PC-9 (cell line): ENCODE measurements at regions not wholly inside any gene's neighbourhood (a gene's known extent, or its start where the extent isn't known, plus 50 kb on each side); places are given as distances from the start of the nearest gene placed in this dataset.

ENCODE experiments used
- BruUV-seq: library from RNA; stranded (reverse); fragments of 400-500 nt; replicated peaks from 2 replicates; lab custom pipeline; 2021; lab: Mats Ljungman, UMichigan
- CTCF ChIA-PET: fragments of 300-600 bp; sonication (Branson Sonifier 250); formaldehyde crosslinking; loops from one replicate; lab custom pipeline; 2022; ENCODE audit warnings: antibody characterized with exemption; lab: Charles Lee
- POLR2A ChIA-PET: fragments of 300-600 bp; sonication (Branson Sonifier 250); formaldehyde crosslinking; loops from one replicate; lab custom pipeline; 2022; ENCODE audit warnings: antibody characterized with exemption; ENCODE audit not compliant: unreplicated experiment; lab: Charles Lee
- DNase-seq, 2 experiments: peaks; one replicate each; pipeline versions ENCODE4 v3.0.0 to v3.0.0-alpha.2; 2015 to 2022; ENCODE audit warnings: mixed read lengths in 1 of 2
- H2AFZ ChIP-seq: fragments of 200-600 bp; sonication (generic); 2 replicates; pipeline ENCODE4 v1.8.1; 2017; ENCODE audit warnings: antibody characterized with exemption
- H3F3A ChIP-seq: fragments of 200-600 bp; sonication (generic); 2 replicates; pipeline ENCODE4 v1.8.1; 2017; ENCODE audit warnings: antibody characterized with exemption, mild to moderate bottlenecking, low read depth; ENCODE audit not compliant: insufficient read depth
- H3K27ac ChIP-seq: fragments of 200-600 bp; sonication (generic); 2 replicates; pipeline ENCODE4 v1.6.1; 2016; ENCODE audit warnings: mixed run types
- H3K27me3 ChIP-seq: fragments of 200-600 bp; sonication (generic); 2 replicates; pipeline ENCODE4 v1.6.1; 2016; ENCODE audit warnings: low read depth, mixed run types; ENCODE audit not compliant: insufficient read depth
- H3K36me3 ChIP-seq: fragments of 200-600 bp; sonication (generic); 2 replicates; pipeline ENCODE4 v1.6.1; 2016; ENCODE audit warnings: low read depth, mixed run types
- H3K4me1 ChIP-seq: fragments of 200-600 bp; sonication (generic); replicated peaks from 2 replicates; pipeline ENCODE4 v1.6.1; 2016; ENCODE audit warnings: mixed run types; ENCODE audit not compliant: insufficient read depth
- H3K4me2 ChIP-seq: fragments of 200-600 bp; sonication (generic); 2 replicates; pipeline ENCODE4 v1.6.1; 2017; ENCODE audit warnings: mixed run types
- H3K4me3 ChIP-seq: fragments of 200-600 bp; sonication (generic); 2 replicates; pipeline ENCODE4 v1.6.1; 2016; ENCODE audit warnings: mixed run types
- H3K79me2 ChIP-seq: fragments of 200-600 bp; sonication (generic); 2 replicates; pipeline ENCODE4 v1.6.1; 2017; ENCODE audit warnings: low read depth, mixed run types
- H3K9me2 ChIP-seq: fragments of 200-600 bp; sonication (generic); 2 replicates; pipeline ENCODE4 v1.8.1; 2017; ENCODE audit warnings: mild to moderate bottlenecking; ENCODE audit not compliant: insufficient read depth
- H3K9me3 ChIP-seq: fragments of 200-600 bp; sonication (generic); 2 replicates; pipeline ENCODE4 v1.8.1; 2016; ENCODE audit warnings: low read depth; ENCODE audit not compliant: insufficient read depth
- H4K20me1 ChIP-seq: fragments of 200-600 bp; sonication (generic); 2 replicates; pipeline ENCODE4 v1.8.1; 2017; ENCODE audit not compliant: insufficient read depth
- EZH2 ChIP-seq: fragments of 200-600 bp; sonication (generic); IDR thresholded peaks from 2 replicates; pipeline ENCODE4 v1.8.0; 2017; ENCODE audit warnings: antibody characterized with exemption, low read depth
- intact Hi-C: fragments of 100-400 bp; cut with micrococcal nuclease; formaldehyde crosslinking; loops from one replicate; pipeline ENCODE4 v1.10.0; 2022; ENCODE audit not compliant: unreplicated experiment
- TF ChIP-seq, protein P1 (sequence below): fragments of 200-600 bp; sonication (generic); conservative IDR thresholded peaks from 2 replicates; pipeline ENCODE4 v1.6.1; 2017; ENCODE audit warnings: mixed run types, antibody characterized with exemption, mild to moderate bottlenecking, moderate library complexity

DNA sequence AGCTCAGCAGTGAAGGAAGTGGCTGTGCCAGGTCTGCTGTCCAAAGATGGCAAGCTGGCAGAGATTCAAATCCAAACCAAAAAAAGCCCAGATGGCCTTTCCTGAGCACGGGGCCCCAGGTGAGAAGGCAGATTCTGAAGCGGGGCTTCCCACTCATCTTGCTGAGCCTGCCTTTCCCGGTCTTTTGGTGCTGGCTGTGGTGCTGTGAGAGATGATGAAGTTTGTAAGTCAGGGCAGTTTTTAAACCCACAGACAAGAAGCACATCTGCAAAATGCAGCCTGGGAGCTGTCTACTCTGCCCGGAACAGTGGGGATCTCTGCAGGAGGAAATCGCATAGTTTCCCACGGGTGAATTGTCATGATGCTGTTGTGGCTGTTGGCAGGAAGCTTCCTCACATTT is 85.0 kb upstream of the IRX4 start:
- no TSS peak for BruUV-seq
- H3K9me3 ChIP-seq = no peaks in the 10 kb centered on the region

DNA sequence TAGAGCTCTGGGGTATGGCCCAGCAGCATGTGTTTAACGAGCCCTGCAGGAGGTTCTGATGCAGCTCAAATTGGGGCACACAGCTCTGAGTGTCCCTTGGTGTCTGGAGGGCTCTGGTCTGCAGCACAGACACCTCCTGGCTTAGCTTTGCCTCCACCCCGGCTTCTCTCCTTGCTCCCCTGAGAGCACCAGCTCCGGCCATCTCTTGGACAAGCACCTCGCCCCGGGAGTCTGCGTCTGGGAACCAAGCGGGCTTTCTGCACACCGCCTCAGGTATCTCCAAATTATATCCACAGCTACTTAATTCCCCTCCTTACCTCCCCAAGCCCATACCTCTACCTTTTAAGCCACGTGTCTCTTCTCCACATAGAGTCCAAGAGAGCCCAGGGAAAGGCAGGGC is 83.7 kb upstream of the IRX4 start:
- H3K9me2 ChIP-seq = no peaks in the 10 kb centered on the region
- DNase-seq = no peak
- no peak overlapping the region for H3K4me2 ChIP-seq
- ChIA-PET POLR2A (no interaction called here), CTCF (interaction anchor here (0.6 kb wide), 1 partner anchor 16 kb away, joined by 4 read pairs; no protein-coding TSS in a partner anchor)
- H3K4me1 ChIP-seq = no peaks in the 10 kb centered on the region
- TF ChIP-seq, protein P1, sequence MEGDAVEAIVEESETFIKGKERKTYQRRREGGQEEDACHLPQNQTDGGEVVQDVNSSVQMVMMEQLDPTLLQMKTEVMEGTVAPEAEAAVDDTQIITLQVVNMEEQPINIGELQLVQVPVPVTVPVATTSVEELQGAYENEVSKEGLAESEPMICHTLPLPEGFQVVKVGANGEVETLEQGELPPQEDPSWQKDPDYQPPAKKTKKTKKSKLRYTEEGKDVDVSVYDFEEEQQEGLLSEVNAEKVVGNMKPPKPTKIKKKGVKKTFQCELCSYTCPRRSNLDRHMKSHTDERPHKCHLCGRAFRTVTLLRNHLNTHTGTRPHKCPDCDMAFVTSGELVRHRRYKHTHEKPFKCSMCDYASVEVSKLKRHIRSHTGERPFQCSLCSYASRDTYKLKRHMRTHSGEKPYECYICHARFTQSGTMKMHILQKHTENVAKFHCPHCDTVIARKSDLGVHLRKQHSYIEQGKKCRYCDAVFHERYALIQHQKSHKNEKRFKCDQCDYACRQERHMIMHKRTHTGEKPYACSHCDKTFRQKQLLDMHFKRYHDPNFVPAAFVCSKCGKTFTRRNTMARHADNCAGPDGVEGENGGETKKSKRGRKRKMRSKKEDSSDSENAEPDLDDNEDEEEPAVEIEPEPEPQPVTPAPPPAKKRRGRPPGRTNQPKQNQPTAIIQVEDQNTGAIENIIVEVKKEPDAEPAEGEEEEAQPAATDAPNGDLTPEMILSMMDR = no peak
- no peak for TF ChIP-seq EZH2
- no peaks in the 10 kb centered on the region for H4K20me1 ChIP-seq
- H3K36me3 ChIP-seq = no peaks in the 10 kb centered on the region
- no peaks in the 10 kb centered on the region for H3K79me2 ChIP-seq
- H3K4me3 ChIP-seq = no peak overlapping the region
- BruUV-seq = no TSS peak
- H3K27ac ChIP-seq = no peak overlapping the region
- peaks cover 69% of the 10 kb centered on the region for H3K27me3 ChIP-seq
- no peaks in the 10 kb centered on the region for H3K9me3 ChIP-seq
- no peaks in the 10 kb centered on the region for H3F3A ChIP-seq
- H2AFZ ChIP-seq = no peak overlapping the region
- intact Hi-C loops = no loop called here

More for the DNA sequence above, 85.0 kb upstream of the IRX4 start:
- H3K4me3 ChIP-seq = no peak overlapping the region
- no peaks in the 10 kb centered on the region for H3K79me2 ChIP-seq
- H4K20me1 ChIP-seq = no peaks in the 10 kb centered on the region
- intact Hi-C loops = no loop called here
- no peak overlapping the region for H2AFZ ChIP-seq
- no peak for DNase-seq
- no peaks in the 10 kb centered on the region for H3F3A ChIP-seq
- H3K9me2 ChIP-seq = no peaks in the 10 kb centered on the region
- peaks cover 69% of the 10 kb centered on the region for H3K27me3 ChIP-seq
- no peak overlapping the region for H3K4me2 ChIP-seq
- H3K27ac ChIP-seq = no peak overlapping the region
- no peaks in the 10 kb centered on the region for H3K4me1 ChIP-seq
- no peaks in the 10 kb centered on the region for H3K36me3 ChIP-seq
- TF ChIP-seq EZH2 = no peak
- TF ChIP-seq, protein P1 = no peak
- ChIA-PET POLR2A (no interaction called here), CTCF (no interaction called here)

DNA sequence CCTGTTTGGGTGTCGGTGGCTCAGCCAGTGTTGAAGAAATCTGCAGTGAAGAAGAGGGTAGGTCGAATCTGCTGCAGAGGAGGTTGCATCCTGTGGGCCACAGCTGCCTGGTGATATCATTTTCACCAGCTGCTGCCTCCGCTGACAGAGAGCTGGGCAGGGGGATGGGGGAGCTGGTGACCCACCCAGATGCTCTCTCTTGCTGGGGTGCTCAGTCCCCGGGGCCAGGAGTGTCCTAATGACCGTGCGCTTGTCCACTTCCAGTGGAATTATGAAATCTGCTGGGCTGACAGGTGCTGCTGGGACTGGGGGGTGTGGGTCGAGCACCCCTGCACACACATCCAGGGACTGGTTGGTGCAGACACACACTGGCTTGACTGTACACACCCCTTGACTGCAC is 83.2 kb upstream of the IRX4 start:
- no peak for TF ChIP-seq EZH2
- TF ChIP-seq, protein P1 = no peak
- Histone ChIP-seq H3K9me3 (no peaks in the 10 kb centered on the region; the same call in 1 of the 2 replicates), H3K9me2 (no peaks in the 10 kb centered on the region), H3K4me2 (no peak overlapping the region), H3K4me3 (no peak overlapping the region), H3K36me3 (no peaks in the 10 kb centered on the region), H3K27me3 (peaks cover 73% of the 10 kb centered on the region), H4K20me1 (no peaks in the 10 kb centered on the region), H2AFZ (no peak overlapping the region), H3K27ac (no peak overlapping the region), H3K4me1 (no peaks in the 10 kb centered on the region), H3K79me2 (no peaks in the 10 kb centered on the region), H3F3A (no peaks in the 10 kb centered on the region)
- intact Hi-C loops = no loop called here
- no peak for DNase-seq
- ChIA-PET POLR2A (no interaction called here), CTCF (interaction anchor here (0.6 kb wide), 1 partner anchor 16 kb away, joined by 4 read pairs; no protein-coding TSS in a partner anchor)
- no TSS peak for BruUV-seq
